ENCODE measurements at regions not wholly inside any gene's neighbourhood (a gene's known extent, or its start where the extent isn't known, plus 50 kb on each side); places are given as distances from the start of the nearest gene placed in this dataset.

DNA sequence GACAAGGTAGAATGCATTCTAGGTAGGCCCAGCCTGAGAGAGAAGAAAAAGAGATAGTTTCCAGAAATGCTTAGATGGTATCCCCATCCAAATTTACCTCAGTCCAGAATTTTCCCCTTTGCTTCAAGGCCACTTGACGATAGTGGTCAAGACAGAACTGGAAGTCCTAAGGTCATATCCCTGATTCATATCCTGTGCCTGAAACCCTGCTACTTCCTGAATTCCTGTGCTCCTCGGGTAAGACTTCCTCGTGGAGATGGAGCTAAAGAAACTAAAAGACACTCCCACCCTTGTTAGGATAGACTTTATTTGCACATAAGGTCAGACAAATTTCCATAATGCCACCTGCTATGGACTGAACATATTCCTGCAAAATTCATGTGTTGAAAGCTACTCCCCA lies 175.9 kb downstream of the EVX1 start:
- H3K4me2 ChIP-seq (ENCODE audit: low read length): no peak overlapping the region
- H3K27ac ChIP-seq (ENCODE audit: low read length): no peak overlapping the region
- H3K36me3 ChIP-seq (ENCODE audit: insufficient read depth, low read length): no peaks in the 10 kb centered on the region
- H3K9me2 ChIP-seq (ENCODE audit: insufficient read depth, low read length): no peaks in the 10 kb centered on the region
- H3K4me3 ChIP-seq (ENCODE audit: low read length): no peak overlapping the region
- TF ChIP-seq POLR2AphosphoS5 (IDR thresholded peaks at IDR 0.05): no peak
- no peak for TF ChIP-seq REST (IDR thresholded peaks at IDR 0.05; ENCODE audit: borderline replicate concordance)
- no peak for TF ChIP-seq TAF1 (IDR thresholded peaks at IDR 0.05; ENCODE audit: low read depth)
- TF ChIP-seq RAD21 (conservative IDR thresholded peaks at IDR 0.05): no peak
- no peak for TF ChIP-seq MXI1 (conservative IDR thresholded peaks at IDR 0.05; ENCODE audit: poor library complexity, severe bottlenecking)
- no peak for TF ChIP-seq EP300 (conservative IDR thresholded peaks at IDR 0.05; ENCODE audit: poor library complexity, severe bottlenecking)
- TF ChIP-seq SMC3 (conservative IDR thresholded peaks at IDR 0.05; ENCODE audit: poor library complexity): no peak
- no peak for TF ChIP-seq CTCF (IDR thresholded peaks at IDR 0.05; ENCODE audit: poor library complexity, severe bottlenecking)
- TF ChIP-seq EZH2 (IDR thresholded peaks at IDR 0.05; ENCODE audit: borderline replicate concordance, insufficient read depth, low read length, poor library complexity, severe bottlenecking): no peak
- H3K9ac ChIP-seq (ENCODE audit: low read length): no peak overlapping the region
- no peaks in the 10 kb centered on the region for H3K79me2 ChIP-seq (replicated peaks; ENCODE audit: insufficient read depth, low read length)
- no peaks in the 10 kb centered on the region for H3F3A ChIP-seq (ENCODE audit: insufficient read depth, low read length, poor library complexity, severe bottlenecking)
- no peaks in the 10 kb centered on the region for H3K9me3 ChIP-seq (ENCODE audit: low read length)
- no peak overlapping the region for H2AFZ ChIP-seq (ENCODE audit: low read depth, low read length)
- no peaks in the 10 kb centered on the region for H4K20me1 ChIP-seq (ENCODE audit: insufficient read depth)
- no peaks in the 10 kb centered on the region for H3K27me3 ChIP-seq (ENCODE audit: insufficient read depth, low read depth, low read length)

DNA sequence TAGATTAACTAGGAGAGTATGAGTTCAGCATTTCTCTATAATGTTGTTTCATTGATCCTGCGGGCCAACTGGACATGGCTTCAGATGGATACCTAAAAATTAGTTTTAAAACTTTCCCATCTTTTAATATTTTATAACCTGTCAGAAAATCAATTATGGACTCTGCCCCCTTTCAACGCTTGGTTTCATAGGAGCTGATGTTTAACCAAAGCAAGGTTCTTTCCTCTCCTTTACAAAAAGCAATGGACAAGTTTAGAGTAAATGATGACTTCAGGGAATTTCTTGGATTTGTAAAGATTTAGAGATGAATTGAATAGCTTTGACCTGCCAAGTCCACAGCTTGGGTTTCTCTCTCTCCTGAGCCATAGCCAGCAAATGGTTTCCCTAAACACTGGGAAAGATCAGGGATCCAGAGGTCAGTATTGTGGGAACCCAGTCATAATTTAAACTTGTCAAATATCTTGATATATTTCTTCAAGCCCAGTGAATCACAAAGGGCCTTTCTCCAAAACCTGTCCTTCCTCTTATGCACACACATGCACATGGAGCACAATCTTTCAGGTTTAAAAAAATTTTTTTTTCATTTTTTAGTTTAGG lies 177.1 kb downstream of the EVX1 start:
- Histone ChIP-seq H2AFZ (ENCODE audit: low read depth, low read length) (no peak overlapping the region), H4K20me1 (ENCODE audit: insufficient read depth) (no peaks in the 10 kb centered on the region), H3K79me2 (replicated peaks; ENCODE audit: insufficient read depth, low read length) (no peaks in the 10 kb centered on the region), H3K9ac (ENCODE audit: low read length) (no peak overlapping the region), H3K27me3 (ENCODE audit: insufficient read depth, low read depth, low read length) (no peaks in the 10 kb centered on the region), H3F3A (ENCODE audit: insufficient read depth, low read length, poor library complexity, severe bottlenecking) (no peaks in the 10 kb centered on the region), H3K4me2 (ENCODE audit: low read length) (no peak overlapping the region), H3K36me3 (ENCODE audit: insufficient read depth, low read length) (no peaks in the 10 kb centered on the region), H3K27ac (ENCODE audit: low read length) (no peak overlapping the region), H3K9me2 (ENCODE audit: insufficient read depth, low read length) (no peaks in the 10 kb centered on the region), H3K9me3 (ENCODE audit: low read length) (no peaks in the 10 kb centered on the region), H3K4me3 (ENCODE audit: low read length) (no peak overlapping the region)
- TF ChIP-seq CTCF (IDR thresholded peaks at IDR 0.05; ENCODE audit: poor library complexity, severe bottlenecking) (no peak), TAF1 (IDR thresholded peaks at IDR 0.05; ENCODE audit: low read depth) (no peak), SMC3 (conservative IDR thresholded peaks at IDR 0.05; ENCODE audit: poor library complexity) (no peak), EP300 (conservative IDR thresholded peaks at IDR 0.05; ENCODE audit: poor library complexity, severe bottlenecking) (no peak), RAD21 (conservative IDR thresholded peaks at IDR 0.05) (no peak), POLR2AphosphoS5 (IDR thresholded peaks at IDR 0.05) (no peak)
